CD4-positive, alpha-beta T cell treated with Interferon gamma for 1 hour (primary cell): ENCODE measurements at regions not wholly inside any gene's neighbourhood (a gene's known extent, or its start where the extent isn't known, plus 50 kb on each side); places are given as distances from the start of the nearest gene placed in this dataset.
"Not testable (repeated sequence)": the region's sequence is repeated elsewhere in the genome, so short reads cannot be mapped to it uniquely, and the experiment has no call there.

Source experiments
- DNase-seq: peaks from one replicate; pipeline ENCODE4 v3.0.0-alpha.2; 2020

GRCh38 chr13:42373048-42373812 lies 101.3 kb downstream of the AKAP11 start:
- DNase-seq: no peak

- no peak for DNase-seq
Measured at GRCh38 chr13:42375663-42376062, 103.7 kb downstream of the AKAP11 start.

- peak; percentile 48 for DNase-seq
Measured at GRCh38 chr13:42377640-42378382, 105.9 kb downstream of the AKAP11 start.

GRCh38 chr13:42378383-42378780 lies 106.4 kb downstream of the AKAP11 start:
- DNase-seq: peak; percentile 7

- DNase-seq: no peak
Measured at GRCh38 chr13:42379241-42379640, 107.3 kb downstream of the AKAP11 start.

GRCh38 chr13:42380420-42381164 lies 108.6 kb downstream of the AKAP11 start:
- DNase-seq: peak; percentile 51

GRCh38 chr13:42381165-42381425 lies 109.1 kb downstream of the AKAP11 start:
- no peak for DNase-seq

GRCh38 chr13:42381426-42381825 lies 109.5 kb downstream of the AKAP11 start:
- DNase-seq: not testable (repeated sequence)

- no peak for DNase-seq
Measured at GRCh38 chr13:42383025-42383424, 111.1 kb downstream of the AKAP11 start.

GRCh38 chr13:42384265-42384664 lies 112.3 kb downstream of the AKAP11 start:
- no peak for DNase-seq

GRCh38 chr13:42388326-42388725 lies 116.4 kb downstream of the AKAP11 start:
- no peak for DNase-seq

- no peak for DNase-seq
Measured at GRCh38 chr13:42389041-42389440, 117.1 kb downstream of the AKAP11 start.

GRCh38 chr13:42392180-42392579 lies 120.2 kb downstream of the AKAP11 start:
- DNase-seq: no peak

GRCh38 chr13:42392716-42393572 lies 121.0 kb downstream of the AKAP11 start:
- DNase-seq: no peak

GRCh38 chr13:42393573-42394360 lies 121.8 kb downstream of the AKAP11 start:
- DNase-seq: no peak

GRCh38 chr13:42394361-42394708 lies 122.4 kb downstream of the AKAP11 start:
- no peak for DNase-seq

GRCh38 chr13:42394711-42395085 lies 122.7 kb downstream of the AKAP11 start:
- DNase-seq: no peak

GRCh38 chr13:42395086-42395821 lies 123.3 kb downstream of the AKAP11 start:
- DNase-seq: no peak

- peak; percentile 31 for DNase-seq
Measured at GRCh38 chr13:42396501-42396900, 124.5 kb downstream of the AKAP11 start.

GRCh38 chr13:42396901-42397655 lies 125.1 kb downstream of the AKAP11 start:
- no peak for DNase-seq

GRCh38 chr13:42398533-42398932 lies 126.6 kb downstream of the AKAP11 start:
- DNase-seq: no peak
